ENCODE measurements at regions not wholly inside any gene's neighbourhood (a gene's known extent, or its start where the extent isn't known, plus 50 kb on each side); places are given as distances from the start of the nearest gene placed in this dataset.

DNA sequence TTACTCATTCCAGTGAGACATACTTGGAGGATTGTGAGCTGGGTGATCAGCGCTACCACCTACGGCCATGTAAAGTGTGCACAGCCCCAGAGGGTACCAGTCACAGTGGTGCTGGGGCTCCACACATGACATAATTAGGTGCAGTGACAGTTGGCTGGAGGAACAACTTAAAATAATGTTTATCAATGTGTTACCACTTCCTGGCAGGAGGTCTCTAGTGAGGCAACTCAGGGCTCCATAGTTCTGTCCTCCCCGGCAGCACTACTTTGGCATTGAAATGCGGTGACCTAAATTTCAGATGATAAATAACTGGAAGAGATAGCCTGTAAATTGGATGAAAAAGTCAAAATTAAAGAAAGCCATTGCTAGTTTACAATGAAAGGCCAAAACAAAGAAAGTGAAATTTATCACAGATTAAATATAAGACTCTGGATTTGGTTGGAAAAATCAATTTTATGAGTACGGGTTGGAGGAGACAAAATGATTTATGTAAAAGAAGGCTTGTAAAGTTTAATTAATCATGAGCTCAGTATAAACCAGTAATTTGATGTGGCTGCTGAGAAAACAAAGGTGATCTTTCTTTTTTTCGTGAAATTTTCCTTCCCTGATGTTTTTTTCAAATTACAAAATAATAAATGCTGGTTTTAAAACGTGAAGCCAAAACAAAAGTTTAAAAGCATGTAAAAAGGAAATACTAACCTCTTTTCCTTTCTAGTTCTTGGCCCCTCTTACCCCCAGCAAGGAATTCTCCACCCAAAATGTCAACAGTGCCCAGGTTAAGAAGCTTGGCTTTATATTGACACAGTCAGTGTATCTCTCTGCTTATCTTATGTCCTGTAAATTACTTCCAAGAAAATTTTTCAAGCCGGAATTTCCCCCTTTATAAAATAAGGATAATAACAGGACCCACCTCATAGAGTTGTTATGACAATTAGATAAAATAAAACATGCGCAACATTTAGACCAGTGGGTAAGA is 126.7 kb upstream of the NOX3 start:
- DNase-seq (ENCODE audit: low spot score) (no peak), ATAC-seq (no peak)
- Mint-ChIP-seq H3K36me3 (no peaks in the 10 kb centered on the region), H3K9me3 (no peaks in the 10 kb centered on the region), H3K27ac (no peak overlapping the region), H3K27me3 (no peaks in the 10 kb centered on the region), H3K4me3 (no peak overlapping the region), H3K4me1 (ENCODE audit: low read depth in 2 of 2) (no peaks in the 10 kb centered on the region)

DNA sequence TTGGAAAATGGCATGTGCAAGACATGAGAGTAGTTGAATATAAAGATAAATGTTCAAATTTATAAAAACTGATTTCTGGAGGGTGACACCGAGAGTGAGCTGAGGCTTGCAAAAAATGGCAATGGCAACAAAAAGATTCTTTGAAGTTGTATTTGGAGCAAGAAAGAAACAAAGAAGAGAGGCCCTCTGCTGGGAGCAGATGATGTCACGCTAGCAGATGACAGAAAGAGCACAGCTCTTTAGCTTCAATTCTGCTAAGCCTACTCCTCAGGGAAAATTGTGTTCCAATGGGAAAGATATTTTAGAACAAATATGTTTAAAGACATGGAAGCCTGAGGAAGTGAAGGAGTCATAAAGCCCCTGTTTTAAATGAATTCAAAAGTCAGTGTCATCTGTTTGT is 125.3 kb upstream of the NOX3 start:
- no peak for ATAC-seq
- no peaks in the 10 kb centered on the region for H3K36me3 Mint-ChIP-seq

DNA sequence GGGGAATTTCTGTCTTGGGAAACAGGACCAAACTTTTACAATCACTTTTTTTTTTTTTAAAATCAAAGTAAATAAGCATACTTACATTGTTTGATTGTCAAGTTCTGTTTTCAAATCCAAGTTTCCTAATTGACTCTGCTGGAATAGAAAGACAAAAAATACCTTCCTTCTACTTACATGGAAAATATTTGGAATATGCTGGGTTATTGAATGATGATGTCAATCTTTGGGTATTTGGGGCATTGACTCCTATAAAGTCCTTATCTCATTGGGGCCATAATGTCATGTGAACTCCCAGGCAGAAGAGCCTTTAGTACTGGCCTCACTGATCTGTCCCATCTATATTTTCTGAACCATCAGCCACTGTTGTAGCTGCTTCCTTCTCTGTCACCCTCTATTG is 122.6 kb upstream of the NOX3 start:
- peaks cover 5% of the 10 kb centered on the region for H3K36me3 Mint-ChIP-seq
- no peak overlapping the region for H3K4me3 Mint-ChIP-seq
- DNase-seq (ENCODE audit: low spot score) (no peak), ATAC-seq (no peak)
- peaks cover 8 to 9% of the 10 kb centered on the region in 2 donors for H3K27me3 Mint-ChIP-seq
- H3K27ac Mint-ChIP-seq: no peak overlapping the region
- peaks cover 5% of the 10 kb centered on the region for H3K9me3 Mint-ChIP-seq
- H3K4me1 Mint-ChIP-seq (ENCODE audit: low read depth in 2 of 2): no peaks in the 10 kb centered on the region

More for the DNA sequence above, 125.3 kb upstream of the NOX3 start:
- Mint-ChIP-seq H3K27ac (no peak overlapping the region), H3K9me3 (no peaks in the 10 kb centered on the region), H3K4me3 (no peak overlapping the region), H3K27me3 (no peaks in the 10 kb centered on the region), H3K4me1 (ENCODE audit: low read depth in 2 of 2) (no peaks in the 10 kb centered on the region)
- DNase-seq (ENCODE audit: low spot score): no peak

DNA sequence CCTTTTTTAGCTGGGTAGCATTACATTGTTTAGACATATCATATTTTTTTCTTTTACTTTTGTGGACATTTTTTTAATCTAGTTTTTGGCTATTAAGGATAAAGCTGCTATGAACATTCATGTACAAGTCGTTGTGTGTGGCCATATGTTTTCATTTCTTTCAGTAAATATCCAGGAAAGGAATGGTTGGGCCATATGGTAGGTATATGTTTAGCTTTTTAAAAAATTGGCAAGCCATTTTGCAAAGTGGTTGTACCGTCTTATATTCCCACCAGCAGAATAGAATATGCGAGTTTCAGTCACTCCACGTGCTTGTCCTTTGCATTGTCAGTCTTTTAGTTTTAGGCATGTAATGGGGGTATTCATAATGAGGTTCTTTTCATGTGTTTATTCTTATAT is 106.3 kb upstream of the NOX3 start:
- no peak overlapping the region for H3K4me3 Mint-ChIP-seq
- H3K27ac Mint-ChIP-seq: no peak overlapping the region
- DNase-seq (ENCODE audit: low spot score) (no peak), ATAC-seq (no peak)
- H3K36me3 Mint-ChIP-seq: no peaks in the 10 kb centered on the region
- no peaks in the 10 kb centered on the region for H3K9me3 Mint-ChIP-seq
- peaks cover 0 to 7% of the 10 kb centered on the region in 2 donors for H3K27me3 Mint-ChIP-seq
- no peaks in the 10 kb centered on the region for H3K4me1 Mint-ChIP-seq (ENCODE audit: low read depth in 2 of 2)

DNA sequence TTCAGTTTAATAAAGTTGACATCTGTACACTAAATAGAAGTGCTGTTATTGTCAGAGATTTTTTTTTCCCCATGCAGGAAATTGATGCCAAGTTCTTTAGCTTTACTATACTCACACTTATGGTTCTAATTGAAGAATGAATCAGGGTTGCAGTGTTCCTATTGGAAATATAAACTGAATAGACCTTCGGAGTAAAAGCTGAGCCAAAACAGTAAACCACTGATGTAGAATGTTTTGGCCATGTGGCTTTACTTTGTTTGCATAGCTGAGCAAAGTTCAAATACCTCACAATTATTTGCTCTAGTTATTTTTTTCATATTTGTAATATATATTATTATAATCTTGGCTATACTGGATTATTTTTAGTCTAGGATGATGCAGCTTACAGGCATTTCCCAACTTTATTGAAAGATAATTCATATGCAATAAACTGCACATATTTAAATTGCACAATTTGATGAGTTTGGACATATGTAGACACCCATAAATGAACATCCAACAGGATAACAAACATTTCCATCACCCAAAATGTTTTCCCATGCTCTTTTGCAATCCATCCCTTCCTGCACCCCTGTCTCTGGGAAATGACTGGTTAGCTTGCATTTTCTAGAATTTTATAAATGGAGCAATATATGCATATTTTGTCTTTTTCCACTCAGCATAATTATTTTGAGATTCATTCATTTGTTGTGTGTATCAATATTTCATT is 105.8 kb upstream of the NOX3 start:
- Mint-ChIP-seq H3K36me3 (no peaks in the 10 kb centered on the region), H3K27ac (no peak overlapping the region), H3K4me3 (no peak overlapping the region), H3K9me3 (no peaks in the 10 kb centered on the region), H3K27me3 (peaks cover 0 to 7% of the 10 kb centered on the region in 2 donors), H3K4me1 (ENCODE audit: low read depth in 2 of 2) (no peaks in the 10 kb centered on the region)
- ATAC-seq: no peak
- DNase-seq (ENCODE audit: low spot score): no peak

DNA sequence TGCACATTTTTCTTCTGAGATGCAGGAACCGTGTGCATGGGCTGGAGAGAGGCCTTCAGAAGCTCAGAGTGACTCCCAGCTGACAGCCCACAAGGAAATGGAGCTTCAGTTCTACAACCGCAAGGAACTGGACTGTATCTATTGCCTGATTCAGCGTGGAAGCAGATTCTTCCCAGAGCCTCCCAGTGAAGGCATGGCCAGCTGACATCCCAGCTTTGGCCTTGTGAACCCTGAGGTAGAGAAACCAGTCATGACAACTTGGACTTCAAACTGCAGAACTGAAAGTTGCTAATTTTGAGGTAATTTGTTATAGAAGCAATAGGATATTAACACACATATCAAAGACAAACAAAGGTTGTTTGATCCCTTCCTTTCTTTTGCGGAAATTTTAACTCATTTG is 94.3 kb upstream of the NOX3 start:
- ATAC-seq: no peak
- H3K9me3 Mint-ChIP-seq: no peaks in the 10 kb centered on the region
- DNase-seq (ENCODE audit: low spot score): no peak
- H3K36me3 Mint-ChIP-seq: no peaks in the 10 kb centered on the region
- no peak overlapping the region for H3K27ac Mint-ChIP-seq
- H3K27me3 Mint-ChIP-seq: peaks cover 0 to 2% of the 10 kb centered on the region in 2 donors
- H3K4me3 Mint-ChIP-seq: no peak overlapping the region
- H3K4me1 Mint-ChIP-seq (ENCODE audit: low read depth in 2 of 2): no peaks in the 10 kb centered on the region

DNA sequence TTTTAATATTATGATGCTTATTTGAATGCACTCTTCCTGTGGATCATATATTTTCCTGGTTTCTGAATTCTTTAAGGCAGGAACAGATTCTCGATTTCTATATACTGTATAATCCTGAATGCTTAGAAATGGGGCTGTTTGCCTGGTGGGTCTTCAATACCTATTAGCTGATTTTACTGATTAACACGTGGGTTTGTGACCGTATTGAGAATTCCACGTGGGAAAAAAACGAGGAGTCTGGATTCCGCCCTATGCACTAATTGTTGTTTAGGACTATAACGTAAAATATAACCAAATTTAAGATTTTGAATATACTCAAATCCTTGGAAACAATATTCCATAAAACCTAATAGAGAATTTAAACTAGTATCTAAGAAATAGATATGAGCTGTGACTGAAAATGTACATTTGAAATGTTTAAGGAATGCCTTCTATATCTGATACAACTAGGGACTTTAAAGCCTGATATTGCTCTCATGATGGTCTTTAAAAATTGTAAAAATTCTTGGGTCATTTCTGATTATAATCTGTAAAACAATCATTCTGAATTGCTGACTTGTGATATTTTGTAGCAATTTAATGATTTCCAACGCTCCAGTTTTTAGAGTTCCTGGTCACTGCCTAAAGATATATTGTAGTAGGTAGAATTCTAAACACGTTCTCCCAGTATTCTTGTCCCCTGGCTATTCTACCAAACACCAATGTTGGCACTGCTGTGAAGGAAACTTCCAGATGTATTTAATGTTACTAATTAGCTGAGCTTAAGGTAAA is 93.6 kb upstream of the NOX3 start:
- no peak overlapping the region for H3K4me3 Mint-ChIP-seq
- DNase-seq (ENCODE audit: low spot score) (no peak), ATAC-seq (no peak)
- H3K36me3 Mint-ChIP-seq: no peaks in the 10 kb centered on the region
- H3K27me3 Mint-ChIP-seq: no peaks in the 10 kb centered on the region
- H3K4me1 Mint-ChIP-seq (ENCODE audit: low read depth in 2 of 2): no peaks in the 10 kb centered on the region
- H3K9me3 Mint-ChIP-seq: no peaks in the 10 kb centered on the region
- no peak overlapping the region for H3K27ac Mint-ChIP-seq

DNA sequence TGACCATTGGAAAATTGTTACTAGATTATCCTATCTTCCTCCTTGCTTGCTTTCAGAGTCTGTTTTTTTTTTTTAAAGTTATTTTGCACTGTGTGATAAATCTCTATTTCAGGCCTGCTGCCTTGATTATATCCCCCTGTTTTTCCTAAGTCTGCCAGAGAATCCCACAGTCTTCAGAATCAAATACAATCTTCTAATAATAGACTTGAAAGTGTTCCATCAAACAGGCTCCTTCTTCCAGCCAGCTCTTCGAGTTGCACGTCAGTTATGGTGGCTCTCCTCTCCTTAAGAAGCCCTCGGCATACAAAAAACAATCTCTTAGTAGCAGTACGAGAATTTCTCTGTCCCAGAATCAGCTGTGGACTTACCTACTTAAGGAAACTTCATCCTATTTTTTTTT is 92.9 kb upstream of the NOX3 start:
- DNase-seq (ENCODE audit: low spot score) (no peak), ATAC-seq (no peak)
- no peaks in the 10 kb centered on the region for H3K36me3 Mint-ChIP-seq
- no peak overlapping the region for H3K4me3 Mint-ChIP-seq
- no peak overlapping the region for H3K27ac Mint-ChIP-seq
- no peaks in the 10 kb centered on the region for H3K9me3 Mint-ChIP-seq
- H3K4me1 Mint-ChIP-seq (ENCODE audit: low read depth in 2 of 2): no peaks in the 10 kb centered on the region
- no peaks in the 10 kb centered on the region for H3K27me3 Mint-ChIP-seq

DNA sequence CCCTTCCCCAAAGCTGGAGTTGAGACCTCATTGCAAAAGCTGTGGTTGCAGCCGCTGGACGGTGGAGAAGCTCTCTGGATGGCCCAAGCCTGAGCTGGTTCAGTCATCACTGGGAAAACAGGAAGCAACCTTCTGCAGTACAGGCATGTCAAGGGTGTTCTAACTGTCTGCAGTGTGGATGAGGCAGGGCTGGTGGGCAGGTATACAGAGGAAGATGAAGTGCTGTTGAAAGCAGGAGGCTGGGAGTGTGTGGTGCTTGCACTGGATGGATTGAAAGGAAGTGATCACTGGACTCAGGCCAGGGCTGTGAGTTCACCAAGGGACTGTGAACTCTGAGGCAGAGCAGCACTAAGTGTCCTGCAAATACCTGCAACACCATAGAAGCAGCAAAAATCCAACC is 89.0 kb upstream of the NOX3 start:
- H3K9me3 Mint-ChIP-seq: no peaks in the 10 kb centered on the region
- DNase-seq (ENCODE audit: low spot score): no peak
- H3K4me1 Mint-ChIP-seq (ENCODE audit: low read depth in 2 of 2): no peaks in the 10 kb centered on the region
- H3K27me3 Mint-ChIP-seq: peaks cover 0 to 6% of the 10 kb centered on the region in 2 donors
- no peaks in the 10 kb centered on the region for H3K36me3 Mint-ChIP-seq
- peak in 1 of 2 donors; percentile 11 for ATAC-seq
- no peak overlapping the region for H3K4me3 Mint-ChIP-seq
- no peak overlapping the region for H3K27ac Mint-ChIP-seq

DNA sequence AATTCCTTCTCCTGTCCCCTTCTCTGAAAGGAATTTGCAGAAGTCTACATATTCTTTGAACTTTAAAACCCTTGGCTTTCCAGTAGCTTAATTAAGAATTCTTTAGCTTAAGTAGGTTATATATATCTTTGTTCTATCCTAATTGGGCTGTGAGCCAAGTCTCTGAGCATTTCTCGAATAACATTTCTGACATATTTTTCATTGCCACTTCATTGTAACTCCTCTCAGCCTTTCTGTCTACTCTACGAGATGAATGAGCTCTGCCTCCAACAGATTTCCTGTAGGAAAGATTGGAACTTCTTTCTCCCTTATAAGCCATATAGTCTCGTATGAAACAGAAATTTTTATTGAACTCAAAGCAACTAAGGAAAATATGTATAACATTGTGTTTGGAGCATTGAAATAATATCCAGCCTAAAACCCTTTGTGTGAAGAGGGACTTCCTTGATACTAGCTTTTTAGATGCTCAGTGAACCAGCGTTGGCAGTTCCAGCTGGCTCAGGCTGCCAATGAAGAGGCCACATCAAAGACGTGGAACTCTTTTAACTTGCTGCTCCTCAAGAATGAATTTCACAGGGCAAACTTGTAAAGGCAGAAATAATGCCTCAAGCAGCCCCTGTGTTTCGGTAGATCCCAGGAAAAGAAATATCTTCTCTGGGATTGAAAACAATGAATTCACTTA is 87.7 kb upstream of the NOX3 start:
- no peaks in the 10 kb centered on the region for H3K36me3 Mint-ChIP-seq
- no peak overlapping the region for H3K4me3 Mint-ChIP-seq
- no peak for DNase-seq (ENCODE audit: low spot score)
- ATAC-seq: no peak
- H3K27me3 Mint-ChIP-seq: peaks cover 0 to 6% of the 10 kb centered on the region in 2 donors
- no peaks in the 10 kb centered on the region for H3K4me1 Mint-ChIP-seq (ENCODE audit: low read depth in 2 of 2)
- H3K9me3 Mint-ChIP-seq: no peaks in the 10 kb centered on the region
- no peak overlapping the region for H3K27ac Mint-ChIP-seq

DNA sequence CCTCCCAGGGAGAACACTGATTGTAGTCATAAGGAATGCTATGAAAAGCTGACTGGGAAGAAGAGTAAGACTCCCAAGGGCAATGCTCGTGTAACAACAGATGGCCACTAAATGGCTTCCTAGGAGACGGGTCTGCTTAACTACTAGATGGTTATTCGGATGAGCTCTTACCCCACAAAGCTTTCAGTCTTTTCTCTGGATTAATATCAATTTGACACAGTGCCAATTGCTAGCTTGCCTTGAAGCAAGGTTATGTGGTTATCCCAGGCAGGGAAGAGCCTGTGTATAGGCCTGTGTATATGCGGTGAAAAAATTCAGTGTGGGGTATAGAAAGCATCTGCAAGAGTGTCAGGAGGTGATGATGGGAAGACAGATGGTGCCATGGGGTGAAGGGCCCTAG is 86.4 kb upstream of the NOX3 start:
- Mint-ChIP-seq H3K27ac (no peak overlapping the region), H3K27me3 (peaks cover 0 to 6% of the 10 kb centered on the region in 2 donors), H3K4me3 (no peak overlapping the region), H3K9me3 (no peaks in the 10 kb centered on the region), H3K36me3 (no peaks in the 10 kb centered on the region), H3K4me1 (ENCODE audit: low read depth in 2 of 2) (no peaks in the 10 kb centered on the region)
- DNase-seq (ENCODE audit: low spot score) (no peak), ATAC-seq (no peak)

DNA sequence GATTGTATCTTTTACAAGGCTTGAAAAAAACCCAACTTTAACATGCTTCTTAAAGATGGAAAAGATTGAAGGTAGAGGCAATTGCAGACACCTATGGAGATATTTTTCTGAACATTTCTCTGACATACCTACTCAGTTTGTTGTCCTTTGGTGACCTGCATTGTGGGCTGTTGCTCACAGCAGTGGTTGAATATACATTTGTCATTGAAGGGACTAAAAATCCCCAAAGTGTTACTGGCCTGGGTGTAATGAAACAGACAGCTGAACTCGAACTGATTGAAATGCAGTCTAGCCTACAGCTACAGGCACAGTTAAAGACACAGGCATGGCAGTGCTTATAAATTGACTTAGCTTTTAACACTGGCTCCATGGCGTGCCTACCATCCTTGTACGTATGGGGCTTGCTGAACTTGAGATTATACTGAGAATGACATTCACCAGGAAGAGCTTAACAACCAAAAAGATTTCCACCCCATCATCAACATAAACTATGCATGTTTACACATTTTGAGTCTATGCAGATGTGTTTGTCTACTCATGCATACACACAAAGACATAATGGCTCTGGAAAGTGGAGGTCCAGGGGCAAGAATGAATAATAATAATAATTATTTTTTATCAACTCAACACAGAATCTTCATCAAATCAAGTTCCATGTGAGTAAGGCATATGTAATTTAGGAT is 83.2 kb upstream of the NOX3 start:
- Mint-ChIP-seq H3K36me3 (no peaks in the 10 kb centered on the region), H3K9me3 (no peaks in the 10 kb centered on the region), H3K27ac (no peak overlapping the region), H3K4me3 (no peak overlapping the region), H3K4me1 (ENCODE audit: low read depth in 2 of 2) (no peaks in the 10 kb centered on the region), H3K27me3 (peaks cover 4 to 6% of the 10 kb centered on the region in 2 donors)
- ATAC-seq (no peak), DNase-seq (ENCODE audit: low spot score) (no peak)

DNA sequence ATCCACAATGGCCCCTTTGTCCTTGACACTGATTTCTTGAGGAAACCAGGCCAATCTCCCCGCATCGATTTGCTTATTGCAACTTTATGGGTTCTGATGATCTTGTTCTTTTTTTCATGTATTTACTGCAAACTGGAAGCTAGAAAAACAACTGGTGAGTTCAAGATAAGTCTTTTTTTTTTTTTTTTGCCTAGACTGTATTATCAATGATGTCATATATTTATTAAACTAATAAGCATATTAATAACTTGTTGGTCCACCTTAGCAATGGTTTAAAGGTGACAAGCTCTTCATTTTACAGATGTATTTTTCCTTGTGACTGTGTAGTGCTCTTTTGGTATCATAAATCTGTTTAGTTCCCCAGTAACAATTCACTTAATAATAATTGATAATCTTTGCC is 79.0 kb upstream of the NOX3 start:
- H3K9me3 Mint-ChIP-seq: no peaks in the 10 kb centered on the region
- H3K4me3 Mint-ChIP-seq: no peak overlapping the region
- DNase-seq (ENCODE audit: low spot score) (no peak), ATAC-seq (no peak)
- H3K36me3 Mint-ChIP-seq: no peaks in the 10 kb centered on the region
- H3K4me1 Mint-ChIP-seq (ENCODE audit: low read depth in 2 of 2): no peaks in the 10 kb centered on the region
- H3K27me3 Mint-ChIP-seq: peaks cover 0 to 11% of the 10 kb centered on the region in 2 donors
- no peak overlapping the region for H3K27ac Mint-ChIP-seq

All from natural killer cell treated with Interleukin-12 subunit alpha and Interleukin-12 subunit beta and Interleukin-15 and Interleukin-18, amount 100 ng/mL, for 72 hours (primary cell).